H1 (cell line): ENCODE measurements at regions not wholly inside any gene's neighbourhood (a gene's known extent, or its start where the extent isn't known, plus 50 kb on each side); places are given as distances from the start of the nearest gene placed in this dataset.

ENCODE experiments used
- ASH2L ChIP-seq: fragments of 200-600, 300-600 bp; sonication (generic); IDR thresholded peaks from one replicate; pipeline ENCODE4 v1.7.1; 2017; ENCODE audit warnings: low read length
- CHD2 ChIP-seq: IDR thresholded peaks from 2 replicates; pipeline ENCODE4 v1.6.1; 2012; ENCODE audit warnings: low read length, improper control_type of control experiment
- CREB1 ChIP-seq: IDR thresholded peaks from 2 replicates; pipeline ENCODE4 v1.6.1; 2012; ENCODE audit warnings: inconsistent platforms
- EGR1 ChIP-seq: IDR thresholded peaks from 2 replicates; pipeline ENCODE4 v1.6.1; 2011; ENCODE audit warnings: low read depth, low read length, borderline replicate concordance
- GTF2F1 ChIP-seq: IDR thresholded peaks from 2 replicates; pipeline ENCODE4 v1.6.1; 2012; ENCODE audit warnings: low read depth, low read length, improper control_type of control experiment, borderline replicate concordance
- JUN ChIP-seq: IDR thresholded peaks from 2 replicates; pipeline ENCODE4 v1.6.1; 2011; ENCODE audit warnings: low read depth, mild to moderate bottlenecking, improper control_type of control experiment, low read length
- JUND ChIP-seq: IDR thresholded peaks from 2 replicates; pipeline ENCODE4 v1.6.1; 2011; ENCODE audit warnings: mild to moderate bottlenecking, improper control_type of control experiment, low read length
- NANOG ChIP-seq: IDR thresholded peaks from 2 replicates; pipeline ENCODE4 v1.6.1; 2011; ENCODE audit warnings: low read length, low read depth, mild to moderate bottlenecking, inconsistent platforms; ENCODE audit not compliant: insufficient read depth, poor library complexity, severe bottlenecking
- RBBP5 ChIP-seq: IDR thresholded peaks from 2 replicates; pipeline ENCODE4 v1.7.1; 2012; ENCODE audit warnings: low read depth, mild to moderate bottlenecking, inconsistent platforms, low read length, moderate library complexity, borderline replicate concordance
- RNF2 ChIP-seq: fragments of 200-900, 300-1000 bp; sonication (generic); IDR thresholded peaks from 2 replicates; pipeline ENCODE4 v1.7.1; 2016; ENCODE audit warnings: borderline replicate concordance, low read depth, mild to moderate bottlenecking, antibody characterized with exemption, low read length; ENCODE audit not compliant: poor library complexity, severe bottlenecking; ENCODE audit errors: missing control alignments
- SP1 ChIP-seq: IDR thresholded peaks from 2 replicates; pipeline ENCODE4 v1.6.1; 2011; ENCODE audit warnings: low read depth, low read length
- ZNF274 ChIP-seq: IDR thresholded peaks from 2 replicates; pipeline ENCODE4 v1.7.0; 2012; ENCODE audit warnings: low read length, borderline replicate concordance; ENCODE audit errors: extremely low read depth
- TF ChIP-seq, protein P1 (sequence below): fragments of 300-600 bp; sonication (generic); IDR thresholded peaks from 2 replicates; pipeline ENCODE4 v1.7.1; 2012; ENCODE audit warnings: low read length, moderate library complexity, mild to moderate bottlenecking, inconsistent platforms; ENCODE audit not compliant: insufficient replicate concordance

DNA sequence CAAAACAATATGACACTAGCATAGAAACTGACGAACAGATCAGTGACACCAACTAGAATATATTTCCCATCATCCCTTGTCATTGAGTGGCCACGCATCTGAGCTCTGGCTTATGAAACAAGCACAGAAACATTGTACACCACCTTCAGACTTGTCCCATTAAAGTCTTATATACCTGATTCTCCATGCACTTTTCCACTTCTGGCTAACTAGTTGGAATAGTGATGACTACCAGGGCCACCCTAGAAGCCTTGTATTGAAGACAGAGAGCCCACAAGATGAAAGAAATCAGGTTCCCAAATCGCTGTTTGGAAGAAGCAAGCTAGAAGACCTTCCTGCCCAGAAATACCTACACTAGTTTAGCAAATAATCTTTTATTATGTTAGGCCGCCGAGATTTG is 99.7 kb upstream of the PPM1H start (continued):
- TF ChIP-seq, protein P1, sequence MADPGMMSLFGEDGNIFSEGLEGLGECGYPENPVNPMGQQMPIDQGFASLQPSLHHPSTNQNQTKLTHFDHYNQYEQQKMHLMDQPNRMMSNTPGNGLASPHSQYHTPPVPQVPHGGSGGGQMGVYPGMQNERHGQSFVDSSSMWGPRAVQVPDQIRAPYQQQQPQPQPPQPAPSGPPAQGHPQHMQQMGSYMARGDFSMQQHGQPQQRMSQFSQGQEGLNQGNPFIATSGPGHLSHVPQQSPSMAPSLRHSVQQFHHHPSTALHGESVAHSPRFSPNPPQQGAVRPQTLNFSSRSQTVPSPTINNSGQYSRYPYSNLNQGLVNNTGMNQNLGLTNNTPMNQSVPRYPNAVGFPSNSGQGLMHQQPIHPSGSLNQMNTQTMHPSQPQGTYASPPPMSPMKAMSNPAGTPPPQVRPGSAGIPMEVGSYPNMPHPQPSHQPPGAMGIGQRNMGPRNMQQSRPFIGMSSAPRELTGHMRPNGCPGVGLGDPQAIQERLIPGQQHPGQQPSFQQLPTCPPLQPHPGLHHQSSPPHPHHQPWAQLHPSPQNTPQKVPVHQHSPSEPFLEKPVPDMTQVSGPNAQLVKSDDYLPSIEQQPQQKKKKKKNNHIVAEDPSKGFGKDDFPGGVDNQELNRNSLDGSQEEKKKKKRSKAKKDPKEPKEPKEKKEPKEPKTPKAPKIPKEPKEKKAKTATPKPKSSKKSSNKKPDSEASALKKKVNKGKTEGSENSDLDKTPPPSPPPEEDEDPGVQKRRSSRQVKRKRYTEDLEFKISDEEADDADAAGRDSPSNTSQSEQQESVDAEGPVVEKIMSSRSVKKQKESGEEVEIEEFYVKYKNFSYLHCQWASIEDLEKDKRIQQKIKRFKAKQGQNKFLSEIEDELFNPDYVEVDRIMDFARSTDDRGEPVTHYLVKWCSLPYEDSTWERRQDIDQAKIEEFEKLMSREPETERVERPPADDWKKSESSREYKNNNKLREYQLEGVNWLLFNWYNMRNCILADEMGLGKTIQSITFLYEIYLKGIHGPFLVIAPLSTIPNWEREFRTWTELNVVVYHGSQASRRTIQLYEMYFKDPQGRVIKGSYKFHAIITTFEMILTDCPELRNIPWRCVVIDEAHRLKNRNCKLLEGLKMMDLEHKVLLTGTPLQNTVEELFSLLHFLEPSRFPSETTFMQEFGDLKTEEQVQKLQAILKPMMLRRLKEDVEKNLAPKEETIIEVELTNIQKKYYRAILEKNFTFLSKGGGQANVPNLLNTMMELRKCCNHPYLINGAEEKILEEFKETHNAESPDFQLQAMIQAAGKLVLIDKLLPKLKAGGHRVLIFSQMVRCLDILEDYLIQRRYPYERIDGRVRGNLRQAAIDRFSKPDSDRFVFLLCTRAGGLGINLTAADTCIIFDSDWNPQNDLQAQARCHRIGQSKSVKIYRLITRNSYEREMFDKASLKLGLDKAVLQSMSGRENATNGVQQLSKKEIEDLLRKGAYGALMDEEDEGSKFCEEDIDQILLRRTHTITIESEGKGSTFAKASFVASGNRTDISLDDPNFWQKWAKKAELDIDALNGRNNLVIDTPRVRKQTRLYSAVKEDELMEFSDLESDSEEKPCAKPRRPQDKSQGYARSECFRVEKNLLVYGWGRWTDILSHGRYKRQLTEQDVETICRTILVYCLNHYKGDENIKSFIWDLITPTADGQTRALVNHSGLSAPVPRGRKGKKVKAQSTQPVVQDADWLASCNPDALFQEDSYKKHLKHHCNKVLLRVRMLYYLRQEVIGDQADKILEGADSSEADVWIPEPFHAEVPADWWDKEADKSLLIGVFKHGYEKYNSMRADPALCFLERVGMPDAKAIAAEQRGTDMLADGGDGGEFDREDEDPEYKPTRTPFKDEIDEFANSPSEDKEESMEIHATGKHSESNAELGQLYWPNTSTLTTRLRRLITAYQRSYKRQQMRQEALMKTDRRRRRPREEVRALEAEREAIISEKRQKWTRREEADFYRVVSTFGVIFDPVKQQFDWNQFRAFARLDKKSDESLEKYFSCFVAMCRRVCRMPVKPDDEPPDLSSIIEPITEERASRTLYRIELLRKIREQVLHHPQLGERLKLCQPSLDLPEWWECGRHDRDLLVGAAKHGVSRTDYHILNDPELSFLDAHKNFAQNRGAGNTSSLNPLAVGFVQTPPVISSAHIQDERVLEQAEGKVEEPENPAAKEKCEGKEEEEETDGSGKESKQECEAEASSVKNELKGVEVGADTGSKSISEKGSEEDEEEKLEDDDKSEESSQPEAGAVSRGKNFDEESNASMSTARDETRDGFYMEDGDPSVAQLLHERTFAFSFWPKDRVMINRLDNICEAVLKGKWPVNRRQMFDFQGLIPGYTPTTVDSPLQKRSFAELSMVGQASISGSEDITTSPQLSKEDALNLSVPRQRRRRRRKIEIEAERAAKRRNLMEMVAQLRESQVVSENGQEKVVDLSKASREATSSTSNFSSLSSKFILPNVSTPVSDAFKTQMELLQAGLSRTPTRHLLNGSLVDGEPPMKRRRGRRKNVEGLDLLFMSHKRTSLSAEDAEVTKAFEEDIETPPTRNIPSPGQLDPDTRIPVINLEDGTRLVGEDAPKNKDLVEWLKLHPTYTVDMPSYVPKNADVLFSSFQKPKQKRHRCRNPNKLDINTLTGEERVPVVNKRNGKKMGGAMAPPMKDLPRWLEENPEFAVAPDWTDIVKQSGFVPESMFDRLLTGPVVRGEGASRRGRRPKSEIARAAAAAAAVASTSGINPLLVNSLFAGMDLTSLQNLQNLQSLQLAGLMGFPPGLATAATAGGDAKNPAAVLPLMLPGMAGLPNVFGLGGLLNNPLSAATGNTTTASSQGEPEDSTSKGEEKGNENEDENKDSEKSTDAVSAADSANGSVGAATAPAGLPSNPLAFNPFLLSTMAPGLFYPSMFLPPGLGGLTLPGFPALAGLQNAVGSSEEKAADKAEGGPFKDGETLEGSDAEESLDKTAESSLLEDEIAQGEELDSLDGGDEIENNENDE, result no peak
- TF ChIP-seq SP1 (no peak), CHD2 (no peak), CREB1 (no peak), ZNF274 (no peak), RNF2 (no peak), JUND (no peak), ASH2L (no peak), GTF2F1 (no peak), JUN (no peak), EGR1 (no peak), NANOG (no peak), RBBP5 (no peak)
